HEK293T (cell line): ENCODE measurements at regions not wholly inside any gene's neighbourhood (a gene's known extent, or its start where the extent isn't known, plus 50 kb on each side); places are given as distances from the start of the nearest gene placed in this dataset.
"Not testable (repeated sequence)": the region's sequence is repeated elsewhere in the genome, so short reads cannot be mapped to it uniquely, and the experiment has no call there.

Experiments
- CTCF ChIA-PET: fragments of 350-600 bp; formaldehyde crosslinking; extraction: SDS; loops from one replicate; lab custom pipeline; 2021; ENCODE audit warnings: antibody characterized with exemption, inconsistent platforms; lab: Yijun Ruan, JAX
- POLR2A ChIA-PET: fragments of 350-600 bp; formaldehyde crosslinking; extraction: SDS; loops from one replicate; lab custom pipeline; 2020; ENCODE audit warnings: antibody characterized with exemption, inconsistent platforms; lab: Yijun Ruan, JAX
- DNase-seq: peaks from one replicate; pipeline ENCODE4 v3.0.0; 2012; ENCODE audit warnings: mixed read lengths; ENCODE audit errors: extremely low spot score
- ARNT ChIP-seq: fragments of 450-650 bp; IDR thresholded peaks from 2 replicates; pipeline ENCODE4 v1.6.1; 2017; ENCODE audit warnings: mild to moderate bottlenecking
- BHLHE40 ChIP-seq: fragments of 450-650 bp; IDR thresholded peaks from 2 replicates; pipeline ENCODE4 v1.6.1; 2016; ENCODE audit warnings: mild to moderate bottlenecking, moderate library complexity, borderline replicate concordance
- CTBP1 ChIP-seq: fragments of 450-650 bp; IDR thresholded peaks from 2 replicates; pipeline ENCODE4 v1.6.1; 2016; ENCODE audit warnings: borderline replicate concordance
- ELF4 ChIP-seq: fragments of 450-650 bp; IDR thresholded peaks from 2 replicates; pipeline ENCODE4 v1.6.1; 2017; ENCODE audit warnings: antibody characterized with exemption
- FOXA1 ChIP-seq: fragments of 450-650 bp; IDR thresholded peaks from 2 replicates; pipeline ENCODE4 v1.6.1; 2016; ENCODE audit warnings: mild to moderate bottlenecking
- FOXK2 ChIP-seq: fragments of 450-650 bp; IDR thresholded peaks from 2 replicates; pipeline ENCODE4 v1.6.1; 2016; ENCODE audit warnings: mild to moderate bottlenecking
- FOXM1 ChIP-seq: fragments of 450-650 bp; IDR thresholded peaks from 2 replicates; pipeline ENCODE4 v1.6.1; 2017; ENCODE audit warnings: mild to moderate bottlenecking, borderline replicate concordance
- HDGF ChIP-seq: fragments of 450-650 bp; IDR thresholded peaks from 2 replicates; pipeline ENCODE4 v1.6.1; 2017; ENCODE audit warnings: antibody characterized with exemption, borderline replicate concordance
- L3MBTL2 ChIP-seq: fragments of 450-650 bp; conservative IDR thresholded peaks from 2 replicates; pipeline ENCODE4 v1.6.1; 2016; ENCODE audit warnings: mild to moderate bottlenecking
- LEF1 ChIP-seq: fragments of 450-650 bp; IDR thresholded peaks from 2 replicates; pipeline ENCODE4 v1.6.1; 2017; ENCODE audit warnings: mild to moderate bottlenecking, borderline replicate concordance
- NFRKB ChIP-seq: fragments of 450-650 bp; IDR thresholded peaks from 2 replicates; pipeline ENCODE4 v1.6.1; 2016; ENCODE audit warnings: mild to moderate bottlenecking, moderate library complexity
- PKNOX1 ChIP-seq: fragments of 450-650 bp; IDR thresholded peaks from 2 replicates; pipeline ENCODE4 v1.6.1; 2016
- SP1 ChIP-seq: fragments of 450-650 bp; IDR thresholded peaks from 2 replicates; pipeline ENCODE4 v1.6.1; 2017
- SUZ12 ChIP-seq: fragments of 450-650 bp; IDR thresholded peaks from 2 replicates; pipeline ENCODE4 v1.6.1; 2016; ENCODE audit warnings: mild to moderate bottlenecking
- TARDBP ChIP-seq: fragments of 450-650 bp; IDR thresholded peaks from 2 replicates; pipeline ENCODE4 v1.6.1; 2016
- ZNF384 ChIP-seq: fragments of 450-650 bp; IDR thresholded peaks from 2 replicates; pipeline ENCODE4 v1.6.1; 2016

DNA sequence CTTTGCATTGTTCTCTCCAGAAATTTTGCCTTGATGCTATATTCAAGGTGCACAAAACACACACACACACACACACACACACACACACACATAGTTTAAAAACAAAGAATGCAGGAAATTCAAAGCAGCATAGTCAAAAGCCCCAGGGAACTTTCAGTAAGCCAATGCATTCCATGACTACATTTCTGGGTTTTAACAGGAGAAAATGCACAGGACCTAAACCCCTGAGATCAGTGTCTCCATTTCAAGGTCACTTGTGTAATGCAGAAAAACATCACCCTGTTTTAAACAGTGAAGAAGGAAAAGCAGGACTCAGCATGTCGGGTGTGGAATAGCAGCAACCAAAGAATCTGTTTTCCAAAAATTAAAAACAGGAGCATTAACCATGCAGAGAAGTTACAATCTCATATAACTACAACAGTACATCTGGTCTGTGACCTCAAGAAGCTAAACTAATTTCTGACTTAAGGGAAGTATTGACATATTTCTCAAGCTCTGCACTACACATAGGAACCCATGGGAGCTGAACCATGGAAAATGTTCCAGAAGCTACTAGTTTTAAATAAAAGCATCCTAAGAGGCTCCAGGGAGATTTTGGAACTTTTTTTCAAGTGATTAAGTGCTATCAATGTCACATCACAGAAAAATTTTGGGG lies 296.7 kb downstream of the HINT1 start:
- POLR2A ChIA-PET, result no interaction called here
- TF ChIP-seq FOXA1, result no peak
- TF ChIP-seq L3MBTL2, result no peak
- TF ChIP-seq CTBP1, result no peak
- no peak for TF ChIP-seq SUZ12
- no peak for TF ChIP-seq HDGF
- no peak for TF ChIP-seq ZNF384
- no peak for DNase-seq
- CTCF ChIA-PET, result no interaction called here

GRCh38 chr5:130845049-130845765 lies 319.8 kb downstream of the HINT1 start:
- no peak for TF ChIP-seq SUZ12
- no peak for TF ChIP-seq ARNT
- no peak for TF ChIP-seq LEF1
- TF ChIP-seq BHLHE40, result no peak
- TF ChIP-seq FOXA1, result no peak
- TF ChIP-seq FOXK2, result no peak
- TF ChIP-seq ELF4, result no peak
- no peak for TF ChIP-seq HDGF
- no peak for TF ChIP-seq SP1
- TF ChIP-seq FOXM1, result no peak
- TF ChIP-seq PKNOX1, result no peak
- no peak for TF ChIP-seq L3MBTL2
- no peak for TF ChIP-seq TARDBP
- no peak for TF ChIP-seq ZNF384
- POLR2A ChIA-PET, result no interaction called here
- CTCF ChIA-PET, result no interaction called here
- no peak for DNase-seq

DNA sequence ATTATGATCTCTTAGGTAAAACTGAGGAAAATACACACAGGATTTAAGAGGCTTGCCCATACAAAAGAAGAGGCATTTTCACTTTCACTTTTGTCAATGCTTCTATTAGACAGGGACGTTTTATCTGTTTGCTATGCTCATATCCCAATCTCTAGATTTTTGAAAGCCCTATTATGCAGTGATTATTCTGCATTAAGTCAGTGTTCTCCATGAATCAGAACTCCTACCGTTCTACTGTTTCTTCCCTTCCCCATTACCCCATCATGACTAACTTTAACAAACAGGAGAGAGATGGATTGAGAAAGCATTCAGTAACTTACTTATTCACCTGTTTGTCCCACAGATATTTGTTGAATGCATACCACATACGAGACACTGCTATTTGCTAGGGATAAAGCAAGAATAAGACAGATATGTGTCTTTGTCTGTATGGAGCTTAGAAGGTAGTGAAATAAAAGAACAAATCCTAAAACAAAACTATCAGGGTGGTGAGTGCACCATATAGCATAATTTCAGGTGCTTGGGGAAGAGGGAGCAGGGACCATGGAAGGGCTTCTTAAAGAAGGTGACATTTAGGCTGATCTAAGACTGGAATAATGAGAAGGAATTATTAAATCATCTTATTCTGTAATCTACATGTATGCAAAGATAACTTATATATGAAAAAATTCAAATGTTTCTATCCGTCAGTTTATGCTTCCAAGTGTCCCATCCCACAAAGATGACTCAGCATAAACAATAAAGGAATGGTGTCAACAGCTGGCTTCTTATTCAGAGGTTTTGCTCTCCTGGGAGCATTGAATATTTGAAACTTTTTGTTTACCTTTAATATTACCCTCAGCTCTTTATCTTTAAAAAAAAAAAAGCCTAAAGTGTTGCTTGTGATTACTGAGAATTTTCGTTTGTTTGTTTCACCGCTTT lies 328.1 kb downstream of the HINT1 start:
- ChIA-PET POLR2A (no interaction called here), CTCF (no interaction called here)
- no peak for DNase-seq
- TF ChIP-seq PKNOX1 (no peak), ARNT (no peak), FOXA1 (no peak), NFRKB (no peak), SUZ12 (no peak), FOXM1 (no peak), HDGF (no peak), TARDBP (no peak), ELF4 (no peak), LEF1 (no peak), FOXK2 (no peak), CTBP1 (no peak), BHLHE40 (no peak), SP1 (no peak), ZNF384 (no peak), L3MBTL2 (no peak)

- CTCF ChIA-PET, DNase-seq, POLR2A ChIA-PET: not testable (repeated sequence)
Measured at GRCh38 chr5:130817598-130818384, 347.3 kb downstream of the HINT1 start.

DNA sequence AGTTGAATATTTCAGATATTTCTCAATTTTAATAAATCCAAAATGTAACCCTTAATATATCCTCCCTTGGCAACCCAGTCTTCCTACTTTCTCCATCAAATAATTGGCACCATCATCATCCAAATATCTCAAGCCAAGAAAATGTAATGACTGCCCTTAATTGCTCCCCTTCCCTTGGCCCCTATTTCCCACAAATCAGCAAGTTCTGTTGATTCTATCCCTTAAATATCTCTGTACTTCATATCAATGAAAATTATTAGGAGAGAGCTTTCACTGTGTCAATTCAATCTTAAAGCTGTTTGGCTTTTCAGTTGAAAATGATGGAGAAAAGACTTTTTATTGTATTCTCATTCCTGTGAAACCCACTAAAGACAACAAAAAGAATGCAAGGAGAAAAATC lies 349.8 kb downstream of the HINT1 start:
- no peak for TF ChIP-seq NFRKB
- no peak for TF ChIP-seq FOXA1
- TF ChIP-seq TARDBP, result no peak
- TF ChIP-seq FOXK2, result no peak
- TF ChIP-seq SUZ12, result no peak
- TF ChIP-seq ZNF384, result no peak
- no peak for TF ChIP-seq SP1
- no peak for TF ChIP-seq L3MBTL2
- no peak for TF ChIP-seq ARNT
- no peak for TF ChIP-seq LEF1
- no peak for TF ChIP-seq FOXM1
- no peak for DNase-seq
- CTCF ChIA-PET, result no interaction called here
- POLR2A ChIA-PET, result no interaction called here

DNA sequence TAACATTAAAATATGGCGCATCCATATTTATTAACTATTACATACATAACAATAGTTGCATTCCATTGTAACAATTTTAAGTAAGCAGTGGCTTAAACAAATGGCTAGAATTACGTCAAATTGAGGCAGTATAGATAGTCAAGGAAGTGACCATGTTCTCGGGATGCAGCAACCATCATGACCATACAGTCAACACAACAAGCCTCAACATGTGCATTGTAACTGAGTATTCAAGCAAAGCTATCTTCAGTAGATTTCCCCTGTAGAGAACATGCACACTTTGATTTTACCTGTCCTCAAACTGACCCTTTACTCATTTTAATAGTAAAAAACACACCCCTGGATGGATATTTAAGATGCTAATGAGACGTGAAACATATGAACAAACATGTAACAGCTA lies 356.4 kb downstream of the HINT1 start:
- POLR2A ChIA-PET, result no interaction called here
- no peak for TF ChIP-seq SUZ12
- DNase-seq, result no peak
- CTCF ChIA-PET, result no interaction called here
